ENCODE measurements at regions not wholly inside any gene's neighbourhood (a gene's known extent, or its start where the extent isn't known, plus 50 kb on each side); places are given as distances from the start of the nearest gene placed in this dataset.

GRCh38 chr1:67616394-67616985 lies 68.5 kb upstream of the GADD45A start:
- peak; percentile 11 for DNase-seq (ENCODE audit: low read depth)
- TF ChIP-seq CTCF (conservative IDR thresholded peaks at IDR 0.05; ENCODE audit: low read length) = no peak
- no peak overlapping the region for H3K4me3 ChIP-seq (ENCODE audit: low read length)

GRCh38 chr1:67618285-67619018 lies 66.5 kb upstream of the GADD45A start:
- TF ChIP-seq CTCF (conservative IDR thresholded peaks at IDR 0.05; ENCODE audit: low read length) = no peak
- peak overlapping the region; percentile 41 for H3K4me3 ChIP-seq (ENCODE audit: low read length)
- DNase-seq (ENCODE audit: low read depth) = peak; percentile 91

- no peak for TF ChIP-seq CTCF (conservative IDR thresholded peaks at IDR 0.05; ENCODE audit: low read length)
- peak; percentile 15 for DNase-seq (ENCODE audit: low read depth)
- H3K4me3 ChIP-seq (ENCODE audit: low read length) = no peak overlapping the region
These were observed 65.9 kb upstream of the GADD45A start for GRCh38 chr1:67619080-67619479.

- DNase-seq (ENCODE audit: low read depth) = no peak
- no peak for TF ChIP-seq CTCF (conservative IDR thresholded peaks at IDR 0.05; ENCODE audit: low read length)
- H3K4me3 ChIP-seq (ENCODE audit: low read length) = no peak overlapping the region
These were observed 61.1 kb upstream of the GADD45A start for GRCh38 chr1:67623906-67624305.

- no peak for TF ChIP-seq CTCF (conservative IDR thresholded peaks at IDR 0.05; ENCODE audit: low read length)
- DNase-seq (ENCODE audit: low read depth) = no peak
- no peak overlapping the region for H3K4me3 ChIP-seq (ENCODE audit: low read length)
These were observed 60.3 kb upstream of the GADD45A start for GRCh38 chr1:67624680-67625079.

GRCh38 chr1:67626090-67626860 lies 58.7 kb upstream of the GADD45A start:
- no peak for TF ChIP-seq CTCF (conservative IDR thresholded peaks at IDR 0.05; ENCODE audit: low read length)
- no peak overlapping the region for H3K4me3 ChIP-seq (ENCODE audit: low read length)
- DNase-seq (ENCODE audit: low read depth) = peak; percentile 26

Data from AG10803 (cell line).